Body of pancreas (tissue), 4 donors: ENCODE measurements at regions not wholly inside any gene's neighbourhood (a gene's known extent, or its start where the extent isn't known, plus 50 kb on each side); places are given as distances from the start of the nearest gene placed in this dataset.

ENCODE experiments used
- ATAC-seq: fragments of 150-250 bp; one replicate; pipeline ENCODE4 v1.9.1; 2016
- DNase-seq, 4 donors: peaks; one replicate each; pipeline ENCODE4 v3.0.0-alpha.2; 2019
- H3K27ac ChIP-seq, 4 donors: fragments of 200-600 bp; sonication (generic); 1 replicate in 3 of 4; 2 replicates in 1 of 4; pipeline versions ENCODE4 v1.5.1 to v1.6.1; 2016 to 2019; ENCODE audit warnings: mild to moderate bottlenecking in 1 of 4, mixed read lengths in 1 of 4, moderate library complexity in 1 of 4
- H3K27me3 ChIP-seq, 2 donors: fragments of 200-600 bp; sonication (generic); one replicate each; pipeline ENCODE4 v1.6.0; 2016; ENCODE audit warnings: mild to moderate bottlenecking in 1 of 2
- H3K36me3 ChIP-seq, 2 donors: fragments of 200-600 bp; sonication (generic); replicated peaks in 1 of 2; 2 replicates each; pipeline ENCODE4 v1.5.1; 2016; ENCODE audit warnings: low read depth in 2 of 2; ENCODE audit not compliant: insufficient read depth in 1 of 2
- H3K4me1 ChIP-seq: fragments of 200-600 bp; sonication (generic); one replicate; pipeline ENCODE4 v1.6.0; 2016
- H3K4me3 ChIP-seq, 2 donors: fragments of 200-600 bp; sonication (generic); 1 replicate in 1 of 2; 2 replicates in 1 of 2; pipeline ENCODE4 v1.5.1; 2016 to 2019
- H3K9me3 ChIP-seq, 3 donors: fragments of 200-600 bp; sonication (generic); 1 replicate in 2 of 3; 2 replicates in 1 of 3; pipeline ENCODE4 v1.5.1; 2016
- CTCF ChIP-seq, 7 experiments: fragments of 450-650 bp in 4 of 7; fragments of 200-600 bp in 3 of 7; sonication (generic) in 3 of 7; IDR thresholded peaks; one replicate each; pipeline ENCODE4 v1.5.1; 2016 to 2019; ENCODE audit warnings: antibody characterized with exemption in 7 of 7
- POLR2A ChIP-seq, 3 donors: fragments of 450-650 bp; IDR thresholded peaks; one replicate each; pipeline ENCODE4 v1.6.1; 2016; ENCODE audit warnings: antibody characterized with exemption in 3 of 3, mild to moderate bottlenecking in 2 of 3
- WGBS, 2 donors: methylation state at CpG; one replicate each; pipeline ENCODE4 v1.1.5; 2017; 5-methylcytosine and 5-hydroxymethylcytosine counted together
- intact Hi-C: fragments of 100-400 bp; cut with DNase I; formaldehyde crosslinking; loops from one replicate; pipeline ENCODE4 v1.15.1; 2023

GRCh38 chrX:114332766-114333165 lies 251.1 kb upstream of the HTR2C start:
- ATAC-seq = no peak
- WGBS, 2 donors = 54 to 83% methylated on average over 1 of the region's 1 CpG
- intact Hi-C loops = no loop called here
- H3K4me3 ChIP-seq = no peak overlapping the region
- DNase-seq = no peak
- no peaks in the 10 kb centered on the region for H3K9me3 ChIP-seq
- H3K36me3 ChIP-seq = no peaks in the 10 kb centered on the region
- H3K27me3 ChIP-seq = no peaks in the 10 kb centered on the region
- no peak overlapping the region for H3K27ac ChIP-seq
- no peaks in the 10 kb centered on the region for H3K4me1 ChIP-seq
- TF ChIP-seq CTCF (IDR thresholded peaks at IDR 0.05) (no peak), POLR2A (IDR thresholded peaks at IDR 0.05) (no peak)

- H3K27ac ChIP-seq = no peak overlapping the region
- H3K9me3 ChIP-seq = no peaks in the 10 kb centered on the region
- intact Hi-C loops = no loop called here
- H3K36me3 ChIP-seq = no peaks in the 10 kb centered on the region
- DNase-seq (no peak), ATAC-seq (no peak)
- H3K4me3 ChIP-seq = no peak overlapping the region
- no peaks in the 10 kb centered on the region for H3K4me1 ChIP-seq
- TF ChIP-seq POLR2A (IDR thresholded peaks at IDR 0.05) (no peak), CTCF (IDR thresholded peaks at IDR 0.05) (no peak)
- no peaks in the 10 kb centered on the region for H3K27me3 ChIP-seq
- WGBS, 2 donors = 53% methylated on average over 3 to 4 of the region's 4 CpGs
Observed at GRCh38 chrX:114334473-114334982, 249.4 kb upstream of the HTR2C start.

GRCh38 chrX:114338870-114339269 lies 245.0 kb upstream of the HTR2C start:
- Histone ChIP-seq H3K9me3 (no peaks in the 10 kb centered on the region), H3K27me3 (no peaks in the 10 kb centered on the region), H3K4me3 (no peak overlapping the region), H3K4me1 (no peaks in the 10 kb centered on the region), H3K36me3 (no peaks in the 10 kb centered on the region), H3K27ac (no peak overlapping the region)
- ATAC-seq (no peak), DNase-seq (no peak)
- 75 to 92% methylated on average over 2 of the region's 2 CpGs for WGBS, 2 donors
- intact Hi-C loops = no loop called here
- no peak for TF ChIP-seq POLR2A (IDR thresholded peaks at IDR 0.05)
- TF ChIP-seq CTCF (IDR thresholded peaks at IDR 0.05) = no peak

GRCh38 chrX:114344756-114345349 lies 239.0 kb upstream of the HTR2C start:
- TF ChIP-seq CTCF (IDR thresholded peaks at IDR 0.05) (peak; percentile 16 to 51 (median 24)), POLR2A (IDR thresholded peaks at IDR 0.05) (no peak)
- Histone ChIP-seq H3K9me3 (no peaks in the 10 kb centered on the region), H3K4me3 (no peak overlapping the region), H3K27me3 (no peaks in the 10 kb centered on the region), H3K36me3 (no peaks in the 10 kb centered on the region), H3K4me1 (no peaks in the 10 kb centered on the region), H3K27ac (no peak overlapping the region)
- 26 to 48% methylated on average over 3 of the region's 3 CpGs for WGBS, 2 donors
- intact Hi-C loops = no loop called here
- ATAC-seq = no peak
- DNase-seq = no peak

GRCh38 chrX:114361076-114361725 lies 222.7 kb upstream of the HTR2C start:
- Histone ChIP-seq H3K4me1 (no peaks in the 10 kb centered on the region), H3K9me3 (no peaks in the 10 kb centered on the region), H3K36me3 (no peaks in the 10 kb centered on the region), H3K27ac (no peak overlapping the region), H3K27me3 (no peaks in the 10 kb centered on the region), H3K4me3 (no peak overlapping the region)
- intact Hi-C loops = no loop called here
- 46 to 48% methylated on average over 5 of the region's 5 CpGs for WGBS, 2 donors
- no peak for DNase-seq
- TF ChIP-seq POLR2A (IDR thresholded peaks at IDR 0.05) (no peak), CTCF (IDR thresholded peaks at IDR 0.05) (no peak)
- ATAC-seq = no peak
